A673 (cell line): ENCODE measurements at regions not wholly inside any gene's neighbourhood (a gene's known extent, or its start where the extent isn't known, plus 50 kb on each side); places are given as distances from the start of the nearest gene placed in this dataset.

Experiments
- BruUV-seq: library from RNA; stranded (reverse); fragments of 400-500 nt; replicated peaks from 2 replicates; lab custom pipeline; 2021; lab: Mats Ljungman, UMichigan
- CTCF ChIA-PET: fragments of 300-600 bp; sonication (Branson Sonifier 250); formaldehyde crosslinking; loops from one replicate; lab custom pipeline; 2022; ENCODE audit warnings: antibody characterized with exemption; lab: Charles Lee
- POLR2A ChIA-PET: fragments of 300-600 bp; sonication (Branson Sonifier 250); formaldehyde crosslinking; loops from one replicate; lab custom pipeline; 2022; ENCODE audit warnings: antibody characterized with exemption; ENCODE audit not compliant: low non-redundant PET; lab: Charles Lee
- DNase-seq: peaks from one replicate; pipeline ENCODE4 v3.0.0-alpha.2; 2015; ENCODE audit warnings: low spot score
- H3K27ac ChIP-seq: fragments of 200-600 bp; sonication (generic); 2 replicates; pipeline ENCODE4 v1.5.1; 2016; ENCODE audit warnings: mixed run types, low read depth, mild to moderate bottlenecking, mixed read lengths, antibody characterized with exemption, low read length; ENCODE audit not compliant: poor library complexity, severe bottlenecking
- H3K27me3 ChIP-seq: fragments of 200-600 bp; sonication (generic); replicated peaks from 2 replicates; pipeline ENCODE4 v1.6.1; 2017; ENCODE audit warnings: mixed run types, low read depth, mild to moderate bottlenecking, mixed read lengths, antibody characterized with exemption, low read length; ENCODE audit not compliant: insufficient read depth, poor library complexity
- H3K36me3 ChIP-seq: fragments of 200-600 bp; sonication (generic); 2 replicates; pipeline ENCODE4 v1.6.1; 2016; ENCODE audit warnings: mixed run types, mild to moderate bottlenecking, mixed read lengths, antibody characterized with exemption, low read length; ENCODE audit not compliant: insufficient read depth, poor library complexity, severe bottlenecking
- H3K4me1 ChIP-seq: fragments of 200-600 bp; sonication (generic); 2 replicates; pipeline ENCODE4 v1.6.1; 2017; ENCODE audit warnings: mixed run types, mild to moderate bottlenecking, mixed read lengths, antibody characterized with exemption, low read length; ENCODE audit not compliant: insufficient read depth, poor library complexity, severe bottlenecking
- H3K4me3 ChIP-seq: fragments of 200-600 bp; sonication (generic); 2 replicates; pipeline ENCODE4 v1.5.1; 2016; ENCODE audit warnings: low read depth, mixed run types, mild to moderate bottlenecking, mixed read lengths, low read length; ENCODE audit not compliant: poor library complexity, severe bottlenecking
- H3K9me3 ChIP-seq: fragments of 200-600 bp; sonication (generic); 2 replicates; pipeline ENCODE4 v1.6.1; 2016; ENCODE audit warnings: mixed run types, low read depth, mild to moderate bottlenecking, mixed read lengths, antibody characterized with exemption, low read length; ENCODE audit not compliant: poor library complexity, severe bottlenecking
- CTCF ChIP-seq: fragments of 300-800, 200-600 bp; sonication (generic); conservative IDR thresholded peaks from 2 replicates; pipeline ENCODE4 v1.5.1; 2017; ENCODE audit warnings: low read depth, mild to moderate bottlenecking, antibody characterized with exemption, low read length, moderate library complexity, mixed read lengths
- EZH2 ChIP-seq: fragments of 200-600 bp; sonication (generic); IDR thresholded peaks from 2 replicates; pipeline ENCODE4 v1.6.1; 2017; ENCODE audit warnings: borderline replicate concordance, low read depth, mild to moderate bottlenecking, mixed read lengths, antibody characterized with exemption, low read length; ENCODE audit not compliant: poor library complexity, severe bottlenecking
- intact Hi-C: fragments of 100-400 bp; cut with micrococcal nuclease; formaldehyde crosslinking; loops from one replicate; pipeline ENCODE4 v1.10.0; 2022; ENCODE audit not compliant: unreplicated experiment

- DNase-seq = no peak
- intact Hi-C loops = no loop called here
Measured at GRCh38 chr2:239813261-239814115, 211.7 kb downstream of the NDUFA10 start.

GRCh38 chr2:239811806-239812560 is 213.2 kb downstream of the NDUFA10 start:
- Histone ChIP-seq H3K4me3 (no peak overlapping the region), H3K4me1 (no peaks in the 10 kb centered on the region), H3K27me3 (peaks cover 9% of the 10 kb centered on the region), H3K27ac (no peak overlapping the region), H3K9me3 (no peaks in the 10 kb centered on the region), H3K36me3 (no peaks in the 10 kb centered on the region)
- ChIA-PET POLR2A (no interaction called here), CTCF (no interaction called here)
- DNase-seq = no peak
- no peak for TF ChIP-seq EZH2
- no TSS peak for BruUV-seq
- intact Hi-C loops = no loop called here

More at GRCh38 chr2:239813261-239814115, 211.7 kb downstream of the NDUFA10 start:
- POLR2A ChIA-PET = no interaction called here
- CTCF ChIA-PET = no interaction called here
- no peaks in the 10 kb centered on the region for H3K4me1 ChIP-seq
- H3K27ac ChIP-seq = no peak overlapping the region
- no peak for TF ChIP-seq CTCF
- TF ChIP-seq EZH2 = no peak
- H3K4me3 ChIP-seq = no peak overlapping the region
- H3K27me3 ChIP-seq = peaks cover 3% of the 10 kb centered on the region
- no TSS peak for BruUV-seq
- no peaks in the 10 kb centered on the region for H3K9me3 ChIP-seq
- no peaks in the 10 kb centered on the region for H3K36me3 ChIP-seq

GRCh38 chr2:239811111-239811781 is 213.9 kb downstream of the NDUFA10 start:
- no peaks in the 10 kb centered on the region for H3K9me3 ChIP-seq
- H3K36me3 ChIP-seq = no peaks in the 10 kb centered on the region
- POLR2A ChIA-PET = interaction anchor here (0.6 kb wide), 1 partner anchor 84 kb away, joined by 3 read pairs; no protein-coding TSS in a partner anchor
- no peak for DNase-seq
- H3K27me3 ChIP-seq = peaks cover 9% of the 10 kb centered on the region
- intact Hi-C loops = no loop called here
- TF ChIP-seq EZH2 (no peak), CTCF (no peak)
- no peaks in the 10 kb centered on the region for H3K4me1 ChIP-seq
- CTCF ChIA-PET = no interaction called here
- no TSS peak for BruUV-seq
- no peak overlapping the region for H3K4me3 ChIP-seq
- H3K27ac ChIP-seq = no peak overlapping the region
